Hepatocyte (in vitro differentiated cells): ENCODE measurements at regions not wholly inside any gene's neighbourhood (a gene's known extent, or its start where the extent isn't known, plus 50 kb on each side); places are given as distances from the start of the nearest gene placed in this dataset.

Experiments used
- EZH2phosphoT487 ChIP-seq: fragments of 200-600 bp; sonication (generic); IDR thresholded peaks from one replicate; pipeline ENCODE4 v1.6.1; 2018; ENCODE audit warnings: antibody characterized with exemption, mild to moderate bottlenecking, low read depth, moderate library complexity; ENCODE audit not compliant: unreplicated experiment, severe bottlenecking
- TF ChIP-seq, protein P1 (sequence below): fragments of 200-600 bp; sonication (generic); IDR thresholded peaks from 2 replicates; pipeline ENCODE4 v1.5.1; 2016; ENCODE audit warnings: antibody characterized with exemption, mild to moderate bottlenecking; ENCODE audit not compliant: poor library complexity

DNA sequence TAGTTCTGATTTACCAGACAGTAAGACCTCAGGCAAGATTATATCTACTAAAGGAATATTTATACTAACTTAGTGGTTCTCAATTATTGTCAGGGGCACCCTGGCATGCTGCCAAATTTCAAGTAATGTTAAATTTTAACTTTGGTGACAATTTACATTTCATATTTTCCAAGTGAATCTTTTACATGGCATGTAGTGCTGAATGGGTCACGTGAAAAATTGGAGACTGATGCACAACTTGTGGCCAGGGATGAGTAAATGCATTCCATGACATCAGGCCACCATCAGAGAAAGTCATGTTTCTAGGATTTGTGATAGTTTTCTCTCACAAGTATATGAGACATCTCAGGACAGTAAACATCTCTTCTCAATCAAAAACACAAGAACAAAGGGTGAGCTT is 202.6 kb upstream of the SOX21 start:
- TF ChIP-seq, protein P1, sequence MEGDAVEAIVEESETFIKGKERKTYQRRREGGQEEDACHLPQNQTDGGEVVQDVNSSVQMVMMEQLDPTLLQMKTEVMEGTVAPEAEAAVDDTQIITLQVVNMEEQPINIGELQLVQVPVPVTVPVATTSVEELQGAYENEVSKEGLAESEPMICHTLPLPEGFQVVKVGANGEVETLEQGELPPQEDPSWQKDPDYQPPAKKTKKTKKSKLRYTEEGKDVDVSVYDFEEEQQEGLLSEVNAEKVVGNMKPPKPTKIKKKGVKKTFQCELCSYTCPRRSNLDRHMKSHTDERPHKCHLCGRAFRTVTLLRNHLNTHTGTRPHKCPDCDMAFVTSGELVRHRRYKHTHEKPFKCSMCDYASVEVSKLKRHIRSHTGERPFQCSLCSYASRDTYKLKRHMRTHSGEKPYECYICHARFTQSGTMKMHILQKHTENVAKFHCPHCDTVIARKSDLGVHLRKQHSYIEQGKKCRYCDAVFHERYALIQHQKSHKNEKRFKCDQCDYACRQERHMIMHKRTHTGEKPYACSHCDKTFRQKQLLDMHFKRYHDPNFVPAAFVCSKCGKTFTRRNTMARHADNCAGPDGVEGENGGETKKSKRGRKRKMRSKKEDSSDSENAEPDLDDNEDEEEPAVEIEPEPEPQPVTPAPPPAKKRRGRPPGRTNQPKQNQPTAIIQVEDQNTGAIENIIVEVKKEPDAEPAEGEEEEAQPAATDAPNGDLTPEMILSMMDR: no peak
- no peak for TF ChIP-seq EZH2phosphoT487
